Inflammatory macrophage treated with lipopolysaccharide for 4 hours (primary cell): ENCODE measurements at regions not wholly inside any gene's neighbourhood (a gene's known extent, or its start where the extent isn't known, plus 50 kb on each side); places are given as distances from the start of the nearest gene placed in this dataset.

Experiments used
- DNase-seq: peaks from one replicate; pipeline ENCODE4 v3.0.0-alpha.2; 2020

- DNase-seq, result no peak
Observed at GRCh38 chr1:193342811-193343210, 156.4 kb upstream of the B3GALT2 start.

- DNase-seq, result no peak
Observed at GRCh38 chr1:193340331-193340730, 153.9 kb upstream of the B3GALT2 start.

- no peak for DNase-seq
Observed at GRCh38 chr1:193339401-193339800, 153.0 kb upstream of the B3GALT2 start.

GRCh38 chr1:193338194-193338593, 151.8 kb upstream of the B3GALT2 start:
- DNase-seq, result peak; percentile 48

GRCh38 chr1:193335806-193336428, 149.5 kb upstream of the B3GALT2 start:
- DNase-seq, result no peak

- no peak for DNase-seq
Observed at GRCh38 chr1:193333166-193333565, 146.8 kb upstream of the B3GALT2 start.

- DNase-seq, result no peak
Observed at GRCh38 chr1:193326296-193326695, 139.9 kb upstream of the B3GALT2 start.

GRCh38 chr1:193325771-193326170, 139.4 kb upstream of the B3GALT2 start:
- no peak for DNase-seq

GRCh38 chr1:193325042-193325441, 138.6 kb upstream of the B3GALT2 start:
- no peak for DNase-seq

- no peak for DNase-seq
Observed at GRCh38 chr1:193322211-193322610, 135.8 kb upstream of the B3GALT2 start.

GRCh38 chr1:193321242-193321840, 134.9 kb upstream of the B3GALT2 start:
- DNase-seq, result no peak

- no peak for DNase-seq
Observed at GRCh38 chr1:193320270-193320669, 133.9 kb upstream of the B3GALT2 start.

- DNase-seq, result no peak
Observed at GRCh38 chr1:193318347-193318746, 131.9 kb upstream of the B3GALT2 start.

- no peak for DNase-seq
Observed at GRCh38 chr1:193313354-193314140, 127.1 kb upstream of the B3GALT2 start.

GRCh38 chr1:193312432-193312831, 126.0 kb upstream of the B3GALT2 start:
- no peak for DNase-seq

- DNase-seq, result no peak
Observed at GRCh38 chr1:193311226-193311948, 125.0 kb upstream of the B3GALT2 start.

GRCh38 chr1:193310564-193310963, 124.2 kb upstream of the B3GALT2 start:
- no peak for DNase-seq

- no peak for DNase-seq
Observed at GRCh38 chr1:193309936-193310475, 123.6 kb upstream of the B3GALT2 start.

GRCh38 chr1:193308438-193308837, 122.0 kb upstream of the B3GALT2 start:
- no peak for DNase-seq

GRCh38 chr1:193306430-193306829, 120.0 kb upstream of the B3GALT2 start:
- DNase-seq, result no peak
